Stimulated activated CD4-positive, alpha-beta T cell treated with anti-CD3 and anti-CD28 coated beads, Interleukin-15, amount 100 ng/mL, for 24 hours (primary cell): ENCODE measurements at regions not wholly inside any gene's neighbourhood (a gene's known extent, or its start where the extent isn't known, plus 50 kb on each side); places are given as distances from the start of the nearest gene placed in this dataset.

Experiments used
- DNase-seq: peaks from one replicate; pipeline ENCODE4 v3.0.0-alpha.2; 2020

- DNase-seq: no peak
Observed at GRCh38 chr10:112002206-112002605, 181.4 kb downstream of the GPAM start.

GRCh38 chr10:112004075-112004474 is 179.5 kb downstream of the GPAM start:
- DNase-seq: no peak

- DNase-seq: no peak
Observed at GRCh38 chr10:112005044-112005443, 178.5 kb downstream of the GPAM start.

GRCh38 chr10:112006407-112006806 is 177.2 kb downstream of the GPAM start:
- no peak for DNase-seq

GRCh38 chr10:112006831-112007230 is 176.7 kb downstream of the GPAM start:
- DNase-seq: no peak

- DNase-seq: no peak
Observed at GRCh38 chr10:112022196-112022595, 161.4 kb downstream of the GPAM start.

GRCh38 chr10:112024079-112024478 is 159.5 kb downstream of the GPAM start:
- no peak for DNase-seq

- no peak for DNase-seq
Observed at GRCh38 chr10:112025228-112025627, 158.3 kb downstream of the GPAM start.

GRCh38 chr10:112026438-112026837 is 157.1 kb downstream of the GPAM start:
- no peak for DNase-seq

- no peak for DNase-seq
Observed at GRCh38 chr10:112027731-112028280, 155.8 kb downstream of the GPAM start.

GRCh38 chr10:112030431-112030830 is 153.1 kb downstream of the GPAM start:
- DNase-seq: no peak

- DNase-seq: no peak
Observed at GRCh38 chr10:112039823-112040222, 143.7 kb downstream of the GPAM start.

GRCh38 chr10:112040696-112041095 is 142.9 kb downstream of the GPAM start:
- no peak for DNase-seq

- DNase-seq: no peak
Observed at GRCh38 chr10:112045938-112046337, 137.6 kb downstream of the GPAM start.

- DNase-seq: no peak
Observed at GRCh38 chr10:112047674-112048073, 135.9 kb downstream of the GPAM start.

- DNase-seq: no peak
Observed at GRCh38 chr10:112052166-112052565, 131.4 kb downstream of the GPAM start.

- DNase-seq: no peak
Observed at GRCh38 chr10:112053895-112054294, 129.7 kb downstream of the GPAM start.

- DNase-seq: no peak
Observed at GRCh38 chr10:112054516-112054915, 129.0 kb downstream of the GPAM start.

GRCh38 chr10:112057072-112057471 is 126.5 kb downstream of the GPAM start:
- DNase-seq: no peak

GRCh38 chr10:112059220-112059619 is 124.3 kb downstream of the GPAM start:
- no peak for DNase-seq

GRCh38 chr10:112071596-112072133 is 111.9 kb downstream of the GPAM start:
- no peak for DNase-seq

GRCh38 chr10:112078003-112078402 is 105.6 kb downstream of the GPAM start:
- no peak for DNase-seq

GRCh38 chr10:112080231-112080630 is 103.3 kb downstream of the GPAM start:
- DNase-seq: no peak

GRCh38 chr10:112082120-112082519 is 101.4 kb downstream of the GPAM start:
- DNase-seq: no peak

- DNase-seq: no peak
Observed at GRCh38 chr10:112083472-112083871, 100.1 kb downstream of the GPAM start.
